ENCODE measurements at regions not wholly inside any gene's neighbourhood (a gene's known extent, or its start where the extent isn't known, plus 50 kb on each side); places are given as distances from the start of the nearest gene placed in this dataset.

DNA sequence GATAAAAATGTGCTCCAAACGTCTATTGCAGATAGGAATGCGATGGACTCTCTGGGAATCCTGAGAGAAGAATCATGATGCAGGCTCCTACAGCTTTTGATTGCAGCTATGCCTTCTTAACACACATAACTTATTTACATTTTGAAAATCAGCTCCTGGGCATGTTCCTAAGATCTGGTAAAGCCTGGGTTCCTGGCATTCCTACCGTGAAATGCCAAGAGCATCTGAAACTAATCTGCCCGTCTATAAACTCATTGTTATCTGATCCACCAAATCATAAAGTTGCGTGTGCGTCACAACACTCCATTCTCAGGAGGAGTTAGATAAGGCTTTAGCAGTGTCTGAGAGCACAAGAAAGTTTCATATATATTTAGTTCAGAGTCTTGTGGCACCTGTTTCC, 79.0 kb upstream of the VGLL3 start:
- Histone ChIP-seq H3K27ac (no peak overlapping the region), H3K27me3 (no peaks in the 10 kb centered on the region), H3K36me3 (no peaks in the 10 kb centered on the region), H3K9me3 (no peaks in the 10 kb centered on the region), H3K4me3 (replicated peaks in 1 of 3) (no peak overlapping the region), H3K4me1 (no peaks in the 10 kb centered on the region)
- DNase-seq, result no peak
- no peak for TF ChIP-seq POLR2A (IDR thresholded peaks at IDR 0.05)
- TF ChIP-seq, protein P1, sequence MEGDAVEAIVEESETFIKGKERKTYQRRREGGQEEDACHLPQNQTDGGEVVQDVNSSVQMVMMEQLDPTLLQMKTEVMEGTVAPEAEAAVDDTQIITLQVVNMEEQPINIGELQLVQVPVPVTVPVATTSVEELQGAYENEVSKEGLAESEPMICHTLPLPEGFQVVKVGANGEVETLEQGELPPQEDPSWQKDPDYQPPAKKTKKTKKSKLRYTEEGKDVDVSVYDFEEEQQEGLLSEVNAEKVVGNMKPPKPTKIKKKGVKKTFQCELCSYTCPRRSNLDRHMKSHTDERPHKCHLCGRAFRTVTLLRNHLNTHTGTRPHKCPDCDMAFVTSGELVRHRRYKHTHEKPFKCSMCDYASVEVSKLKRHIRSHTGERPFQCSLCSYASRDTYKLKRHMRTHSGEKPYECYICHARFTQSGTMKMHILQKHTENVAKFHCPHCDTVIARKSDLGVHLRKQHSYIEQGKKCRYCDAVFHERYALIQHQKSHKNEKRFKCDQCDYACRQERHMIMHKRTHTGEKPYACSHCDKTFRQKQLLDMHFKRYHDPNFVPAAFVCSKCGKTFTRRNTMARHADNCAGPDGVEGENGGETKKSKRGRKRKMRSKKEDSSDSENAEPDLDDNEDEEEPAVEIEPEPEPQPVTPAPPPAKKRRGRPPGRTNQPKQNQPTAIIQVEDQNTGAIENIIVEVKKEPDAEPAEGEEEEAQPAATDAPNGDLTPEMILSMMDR (IDR thresholded peaks at IDR 0.05), result no peak
- 83 to 85% methylated on average over 6 of the region's 6 CpGs for WGBS, 2 donors
- intact Hi-C loops (cut with DNase I), result no loop called here

DNA sequence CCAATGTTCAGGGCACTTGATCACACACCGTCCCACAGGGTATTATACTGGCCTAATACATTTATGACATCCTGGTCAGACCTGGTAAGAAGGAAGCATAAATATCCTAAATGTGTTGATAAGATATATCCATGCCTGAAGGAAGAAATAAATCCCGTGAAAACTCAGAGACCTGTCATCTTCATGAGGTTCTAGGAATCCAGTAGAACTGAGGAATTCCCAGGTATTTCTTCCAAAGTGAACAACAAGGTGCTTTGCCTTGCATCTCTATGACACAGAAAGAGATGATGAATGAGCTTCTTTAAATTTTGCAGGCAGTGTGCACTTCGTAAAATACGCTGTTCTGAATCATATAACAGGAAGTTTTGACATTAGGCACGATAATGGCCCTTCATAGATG, 78.1 kb upstream of the VGLL3 start:
- H3K27ac ChIP-seq, result no peak overlapping the region
- no peaks in the 10 kb centered on the region for H3K9me3 ChIP-seq
- no peak for DNase-seq
- H3K36me3 ChIP-seq, result no peaks in the 10 kb centered on the region
- whole genome bisulfite sequencing, 2 donors, result 86 to 89% methylated on average over 5 of the region's 5 CpGs
- intact Hi-C loops (cut with DNase I), result no loop called here
- H3K4me3 ChIP-seq (replicated peaks in 1 of 3), result no peak overlapping the region
- H3K27me3 ChIP-seq, result no peaks in the 10 kb centered on the region
- TF ChIP-seq POLR2A (IDR thresholded peaks at IDR 0.05), result no peak
- TF ChIP-seq, protein P1 (IDR thresholded peaks at IDR 0.05), result no peak
- no peaks in the 10 kb centered on the region for H3K4me1 ChIP-seq

DNA sequence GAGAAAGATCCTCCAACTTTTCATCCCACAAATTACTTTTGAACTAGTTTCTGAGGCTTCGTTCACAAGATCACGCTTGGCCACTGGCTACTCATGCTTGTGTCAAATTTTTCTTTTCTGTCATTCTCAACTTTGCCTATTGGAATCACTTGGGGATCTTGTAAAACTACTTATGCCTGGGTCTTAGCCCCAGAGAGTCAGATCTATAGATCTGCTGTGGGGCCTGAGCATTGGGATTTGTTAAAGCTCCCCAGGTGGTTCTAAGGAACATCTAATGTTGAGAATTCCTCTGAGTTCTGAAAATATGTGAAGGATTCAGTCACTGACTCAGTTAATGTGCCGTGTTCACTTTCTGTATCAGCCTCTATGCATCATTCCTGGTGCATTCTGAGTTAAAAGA, 71.7 kb upstream of the VGLL3 start:
- TF ChIP-seq, protein P1 (IDR thresholded peaks at IDR 0.05), result no peak
- TF ChIP-seq POLR2A (IDR thresholded peaks at IDR 0.05), result no peak
- whole genome bisulfite sequencing, 2 donors, result 91 to 94% methylated on average over 3 of the region's 3 CpGs
- H3K36me3 ChIP-seq, result no peaks in the 10 kb centered on the region
- no peaks in the 10 kb centered on the region for H3K4me1 ChIP-seq
- no peak for DNase-seq
- H3K27me3 ChIP-seq, result no peaks in the 10 kb centered on the region
- no peaks in the 10 kb centered on the region for H3K9me3 ChIP-seq
- intact Hi-C loops (cut with DNase I), result no loop called here
- no peak overlapping the region for H3K4me3 ChIP-seq (replicated peaks in 1 of 3)
- no peak overlapping the region for H3K27ac ChIP-seq

DNA sequence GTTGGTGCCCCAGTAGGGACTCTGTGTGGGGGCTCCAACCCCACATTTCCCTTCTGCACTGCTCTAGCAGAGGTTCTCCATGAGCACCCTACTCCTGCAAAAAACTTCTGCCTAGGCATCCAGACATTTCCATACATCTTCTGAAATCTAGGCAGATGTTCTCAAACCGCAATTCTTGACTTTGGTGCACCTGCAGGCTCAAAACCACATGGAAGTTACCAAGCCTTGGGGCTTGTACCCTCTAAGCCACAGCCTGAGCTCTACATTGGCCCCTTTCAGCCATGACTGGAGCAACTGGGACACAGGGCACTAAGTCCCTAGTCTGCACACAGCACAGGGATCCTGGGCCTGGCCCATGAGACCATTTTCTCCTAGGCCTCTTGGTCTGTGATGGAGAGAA, 66.5 kb upstream of the VGLL3 start:
- H3K27ac ChIP-seq, result no peak overlapping the region
- DNase-seq, result no peak
- no peaks in the 10 kb centered on the region for H3K36me3 ChIP-seq
- no peaks in the 10 kb centered on the region for H3K4me1 ChIP-seq
- no peaks in the 10 kb centered on the region for H3K9me3 ChIP-seq
- H3K27me3 ChIP-seq, result no peaks in the 10 kb centered on the region
- TF ChIP-seq, protein P1 (IDR thresholded peaks at IDR 0.05), result no peak
- WGBS, 2 donors, result 80 to 100% methylated on average over 1 of the region's 1 CpG
- H3K4me3 ChIP-seq (replicated peaks in 1 of 3), result no peak overlapping the region
- intact Hi-C loops (cut with DNase I), result no loop called here

DNA sequence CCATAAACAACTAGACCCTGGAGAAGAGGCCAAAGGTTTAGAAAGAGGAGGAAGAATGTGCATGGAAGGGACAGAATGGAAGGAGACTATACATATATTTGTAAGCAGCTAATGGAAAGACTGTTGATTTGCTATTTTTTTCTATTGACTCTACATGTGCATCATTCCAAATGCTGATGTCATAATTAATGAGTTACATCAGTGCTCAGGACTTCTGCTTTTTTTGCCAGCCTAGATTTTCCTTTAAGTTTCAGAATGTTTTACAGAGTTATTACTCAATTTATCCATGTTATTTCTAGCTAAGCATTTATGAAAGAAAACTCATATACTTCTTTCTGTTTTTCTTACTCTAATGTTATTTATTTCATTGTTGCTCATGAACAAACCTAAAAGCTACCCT, 62.6 kb upstream of the VGLL3 start:
- intact Hi-C loops (cut with DNase I), result no loop called here
- no peak overlapping the region for H3K27ac ChIP-seq
- H3K36me3 ChIP-seq, result no peaks in the 10 kb centered on the region
- no peak for DNase-seq
- H3K4me1 ChIP-seq, result no peaks in the 10 kb centered on the region
- TF ChIP-seq, protein P1 (IDR thresholded peaks at IDR 0.05), result no peak
- no peak for TF ChIP-seq POLR2A (IDR thresholded peaks at IDR 0.05)
- H3K27me3 ChIP-seq, result no peaks in the 10 kb centered on the region
- no peak overlapping the region for H3K4me3 ChIP-seq (replicated peaks in 1 of 3)
- no peaks in the 10 kb centered on the region for H3K9me3 ChIP-seq

Measured in thyroid gland (tissue), 4 donors.